ENCODE measurements at regions not wholly inside any gene's neighbourhood (a gene's known extent, or its start where the extent isn't known, plus 50 kb on each side); places are given as distances from the start of the nearest gene placed in this dataset.
A peak's percentile ranks its signal among the peaks of the same experiment; 100 is the strongest.
"Not testable (repeated sequence)": the region's sequence is repeated elsewhere in the genome, so short reads cannot be mapped to it uniquely, and the experiment has no call there.

GRCh38 chr11:37988031-37988430 is 1390.0 kb upstream of the RAG2 start:
- Mint-ChIP-seq H3K27ac (ENCODE audit: unreplicated experiment) (peak overlapping the region; percentile 18), H3K9me3 (ENCODE audit: low read depth) (peaks cover 10% of the 10 kb centered on the region), H3K4me3 (ENCODE audit: unreplicated experiment) (no peak overlapping the region), H3K4me1 (ENCODE audit: low read depth) (peaks cover 32% of the 10 kb centered on the region), H3K36me3 (ENCODE audit: low read depth) (peaks cover 2% of the 10 kb centered on the region), H3K27me3 (ENCODE audit: low read depth) (no peaks in the 10 kb centered on the region)
- TF ChIP-seq CTCF (IDR thresholded peaks at IDR 0.05): no peak
- no peak for DNase-seq (ENCODE audit: low spot score)

- DNase-seq (ENCODE audit: low spot score): no peak
- Mint-ChIP-seq H3K9me3 (ENCODE audit: low read depth) (peaks cover 6% of the 10 kb centered on the region), H3K27me3 (ENCODE audit: low read depth) (no peaks in the 10 kb centered on the region), H3K4me3 (ENCODE audit: unreplicated experiment) (no peak overlapping the region), H3K4me1 (ENCODE audit: low read depth) (peaks cover 20% of the 10 kb centered on the region), H3K27ac (ENCODE audit: unreplicated experiment) (no peak overlapping the region), H3K36me3 (ENCODE audit: low read depth) (no peaks in the 10 kb centered on the region)
- TF ChIP-seq CTCF (IDR thresholded peaks at IDR 0.05): no peak
Measured at GRCh38 chr11:37984991-37985390, 1387.0 kb upstream of the RAG2 start.

GRCh38 chr11:37978647-37979046 is 1380.6 kb upstream of the RAG2 start:
- no peaks in the 10 kb centered on the region for H3K9me3 Mint-ChIP-seq (ENCODE audit: low read depth)
- DNase-seq (ENCODE audit: low spot score): no peak
- H3K36me3 Mint-ChIP-seq (ENCODE audit: low read depth): no peaks in the 10 kb centered on the region
- TF ChIP-seq CTCF (IDR thresholded peaks at IDR 0.05): no peak
- no peak overlapping the region for H3K4me3 Mint-ChIP-seq (ENCODE audit: unreplicated experiment)
- peaks cover 7% of the 10 kb centered on the region for H3K4me1 Mint-ChIP-seq (ENCODE audit: low read depth)
- H3K27ac Mint-ChIP-seq (ENCODE audit: unreplicated experiment): no peak overlapping the region
- H3K27me3 Mint-ChIP-seq (ENCODE audit: low read depth): no peaks in the 10 kb centered on the region

GRCh38 chr11:37973941-37974340 is 1375.9 kb upstream of the RAG2 start:
- Mint-ChIP-seq H3K9me3 (ENCODE audit: low read depth) (no peaks in the 10 kb centered on the region), H3K27ac (ENCODE audit: unreplicated experiment) (peak overlapping the region; percentile 42), H3K4me3 (ENCODE audit: unreplicated experiment) (no peak overlapping the region), H3K36me3 (ENCODE audit: low read depth) (no peaks in the 10 kb centered on the region), H3K27me3 (ENCODE audit: low read depth) (no peaks in the 10 kb centered on the region), H3K4me1 (ENCODE audit: low read depth) (peaks cover 20% of the 10 kb centered on the region)
- TF ChIP-seq CTCF (IDR thresholded peaks at IDR 0.05): no peak
- DNase-seq (ENCODE audit: low spot score): no peak

GRCh38 chr11:37972691-37973090 is 1374.7 kb upstream of the RAG2 start:
- H3K27ac Mint-ChIP-seq (ENCODE audit: unreplicated experiment): peak overlapping the region; percentile 42
- no peak for TF ChIP-seq CTCF (IDR thresholded peaks at IDR 0.05)
- no peaks in the 10 kb centered on the region for H3K36me3 Mint-ChIP-seq (ENCODE audit: low read depth)
- no peaks in the 10 kb centered on the region for H3K27me3 Mint-ChIP-seq (ENCODE audit: low read depth)
- no peak for DNase-seq (ENCODE audit: low spot score)
- no peak overlapping the region for H3K4me3 Mint-ChIP-seq (ENCODE audit: unreplicated experiment)
- H3K4me1 Mint-ChIP-seq (ENCODE audit: low read depth): peaks cover 20% of the 10 kb centered on the region
- peaks cover under 1% of the 10 kb centered on the region for H3K9me3 Mint-ChIP-seq (ENCODE audit: low read depth)

GRCh38 chr11:37969336-37969735 is 1371.3 kb upstream of the RAG2 start:
- H3K4me3 Mint-ChIP-seq (ENCODE audit: unreplicated experiment); H3K27me3 Mint-ChIP-seq (ENCODE audit: low read depth); H3K36me3 Mint-ChIP-seq (ENCODE audit: low read depth); DNase-seq (ENCODE audit: low spot score); H3K27ac Mint-ChIP-seq (ENCODE audit: unreplicated experiment): not testable (repeated sequence)
- Mint-ChIP-seq H3K9me3 (ENCODE audit: low read depth) (peaks cover 14% of the 10 kb centered on the region), H3K4me1 (ENCODE audit: low read depth) (peaks cover 19% of the 10 kb centered on the region)

All from chondrocyte (in vitro differentiated cells).